ENCODE measurements at regions not wholly inside any gene's neighbourhood (a gene's known extent, or its start where the extent isn't known, plus 50 kb on each side); places are given as distances from the start of the nearest gene placed in this dataset.

DNA sequence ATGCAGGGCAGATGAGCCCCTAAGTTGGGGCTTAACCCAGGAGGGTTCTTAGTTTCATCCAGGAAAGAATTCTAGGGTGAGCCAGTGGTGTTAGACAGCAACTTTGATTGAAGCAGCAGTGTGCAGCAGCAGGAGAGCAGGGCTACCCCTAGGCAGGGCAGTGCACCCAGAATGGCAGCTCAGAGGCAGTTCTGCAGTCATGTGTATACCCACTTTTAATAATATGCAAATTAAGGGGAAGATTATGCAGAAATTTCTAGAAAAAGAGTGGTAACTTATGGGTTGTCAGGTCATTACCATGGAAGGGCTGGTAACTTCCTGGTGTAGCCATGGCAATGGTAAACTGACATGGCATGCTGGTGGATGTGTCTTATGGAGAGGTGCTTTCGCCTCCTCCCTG is 297.5 kb downstream of the PCNX1 start:
- TF ChIP-seq, protein P1, sequence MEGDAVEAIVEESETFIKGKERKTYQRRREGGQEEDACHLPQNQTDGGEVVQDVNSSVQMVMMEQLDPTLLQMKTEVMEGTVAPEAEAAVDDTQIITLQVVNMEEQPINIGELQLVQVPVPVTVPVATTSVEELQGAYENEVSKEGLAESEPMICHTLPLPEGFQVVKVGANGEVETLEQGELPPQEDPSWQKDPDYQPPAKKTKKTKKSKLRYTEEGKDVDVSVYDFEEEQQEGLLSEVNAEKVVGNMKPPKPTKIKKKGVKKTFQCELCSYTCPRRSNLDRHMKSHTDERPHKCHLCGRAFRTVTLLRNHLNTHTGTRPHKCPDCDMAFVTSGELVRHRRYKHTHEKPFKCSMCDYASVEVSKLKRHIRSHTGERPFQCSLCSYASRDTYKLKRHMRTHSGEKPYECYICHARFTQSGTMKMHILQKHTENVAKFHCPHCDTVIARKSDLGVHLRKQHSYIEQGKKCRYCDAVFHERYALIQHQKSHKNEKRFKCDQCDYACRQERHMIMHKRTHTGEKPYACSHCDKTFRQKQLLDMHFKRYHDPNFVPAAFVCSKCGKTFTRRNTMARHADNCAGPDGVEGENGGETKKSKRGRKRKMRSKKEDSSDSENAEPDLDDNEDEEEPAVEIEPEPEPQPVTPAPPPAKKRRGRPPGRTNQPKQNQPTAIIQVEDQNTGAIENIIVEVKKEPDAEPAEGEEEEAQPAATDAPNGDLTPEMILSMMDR (IDR thresholded peaks at IDR 0.05; ENCODE audit: insufficient read depth, low read length), result no peak
- TF ChIP-seq POLR2AphosphoS5 (IDR thresholded peaks at IDR 0.05; ENCODE audit: low read depth), result no peak
- TF ChIP-seq, protein P2, sequence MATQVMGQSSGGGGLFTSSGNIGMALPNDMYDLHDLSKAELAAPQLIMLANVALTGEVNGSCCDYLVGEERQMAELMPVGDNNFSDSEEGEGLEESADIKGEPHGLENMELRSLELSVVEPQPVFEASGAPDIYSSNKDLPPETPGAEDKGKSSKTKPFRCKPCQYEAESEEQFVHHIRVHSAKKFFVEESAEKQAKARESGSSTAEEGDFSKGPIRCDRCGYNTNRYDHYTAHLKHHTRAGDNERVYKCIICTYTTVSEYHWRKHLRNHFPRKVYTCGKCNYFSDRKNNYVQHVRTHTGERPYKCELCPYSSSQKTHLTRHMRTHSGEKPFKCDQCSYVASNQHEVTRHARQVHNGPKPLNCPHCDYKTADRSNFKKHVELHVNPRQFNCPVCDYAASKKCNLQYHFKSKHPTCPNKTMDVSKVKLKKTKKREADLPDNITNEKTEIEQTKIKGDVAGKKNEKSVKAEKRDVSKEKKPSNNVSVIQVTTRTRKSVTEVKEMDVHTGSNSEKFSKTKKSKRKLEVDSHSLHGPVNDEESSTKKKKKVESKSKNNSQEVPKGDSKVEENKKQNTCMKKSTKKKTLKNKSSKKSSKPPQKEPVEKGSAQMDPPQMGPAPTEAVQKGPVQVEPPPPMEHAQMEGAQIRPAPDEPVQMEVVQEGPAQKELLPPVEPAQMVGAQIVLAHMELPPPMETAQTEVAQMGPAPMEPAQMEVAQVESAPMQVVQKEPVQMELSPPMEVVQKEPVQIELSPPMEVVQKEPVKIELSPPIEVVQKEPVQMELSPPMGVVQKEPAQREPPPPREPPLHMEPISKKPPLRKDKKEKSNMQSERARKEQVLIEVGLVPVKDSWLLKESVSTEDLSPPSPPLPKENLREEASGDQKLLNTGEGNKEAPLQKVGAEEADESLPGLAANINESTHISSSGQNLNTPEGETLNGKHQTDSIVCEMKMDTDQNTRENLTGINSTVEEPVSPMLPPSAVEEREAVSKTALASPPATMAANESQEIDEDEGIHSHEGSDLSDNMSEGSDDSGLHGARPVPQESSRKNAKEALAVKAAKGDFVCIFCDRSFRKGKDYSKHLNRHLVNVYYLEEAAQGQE (IDR thresholded peaks at IDR 0.05; ENCODE audit: insufficient replicate concordance, low read depth), result no peak
- TF ChIP-seq GABPA (IDR thresholded peaks at IDR 0.05; ENCODE audit: low read depth), result no peak
- TF ChIP-seq SPI1 (IDR thresholded peaks at IDR 0.05; ENCODE audit: borderline replicate concordance, low read depth), result no peak
